Upper lobe of left lung (tissue), 4 donors: ENCODE measurements at regions not wholly inside any gene's neighbourhood (a gene's known extent, or its start where the extent isn't known, plus 50 kb on each side); places are given as distances from the start of the nearest gene placed in this dataset.

Experiments
- POLR2AphosphoS5 ChIP-seq, 2 donors: sonication (generic); formaldehyde crosslinking; IDR thresholded peaks; one replicate each; pipeline ENCODE4 v1.5.1; 2017; ENCODE audit warnings: antibody characterized with exemption in 2 of 2
- TF ChIP-seq, protein P1 (sequence below), 6 experiments: fragments of 450-650 bp in 4 of 6; fragments of 200-600 bp in 2 of 6; sonication (generic) in 2 of 6; IDR thresholded peaks; one replicate each; pipeline ENCODE4 v1.5.1; 2016 to 2019; ENCODE audit warnings: antibody characterized with exemption in 6 of 6

DNA sequence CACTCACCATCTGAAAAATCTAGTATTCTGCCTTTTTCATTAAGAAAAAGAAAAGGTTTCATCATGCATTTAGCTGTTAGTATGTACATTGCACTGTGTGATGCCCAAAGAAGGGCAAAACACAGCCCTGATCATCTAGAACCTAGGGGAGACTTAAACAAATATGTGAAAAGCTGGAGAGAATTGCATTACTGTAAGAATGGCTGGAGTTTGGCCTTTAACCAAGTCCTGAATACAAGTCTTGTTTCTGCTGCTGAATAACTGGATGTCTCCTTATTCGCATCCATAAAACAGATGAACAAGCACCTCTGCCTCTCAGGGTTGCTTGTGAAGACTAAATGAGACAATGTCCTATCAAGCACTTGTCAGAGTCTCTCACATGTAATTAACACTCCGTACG lies 233.4 kb upstream of the LRTM1 start:
- TF ChIP-seq, protein P1, sequence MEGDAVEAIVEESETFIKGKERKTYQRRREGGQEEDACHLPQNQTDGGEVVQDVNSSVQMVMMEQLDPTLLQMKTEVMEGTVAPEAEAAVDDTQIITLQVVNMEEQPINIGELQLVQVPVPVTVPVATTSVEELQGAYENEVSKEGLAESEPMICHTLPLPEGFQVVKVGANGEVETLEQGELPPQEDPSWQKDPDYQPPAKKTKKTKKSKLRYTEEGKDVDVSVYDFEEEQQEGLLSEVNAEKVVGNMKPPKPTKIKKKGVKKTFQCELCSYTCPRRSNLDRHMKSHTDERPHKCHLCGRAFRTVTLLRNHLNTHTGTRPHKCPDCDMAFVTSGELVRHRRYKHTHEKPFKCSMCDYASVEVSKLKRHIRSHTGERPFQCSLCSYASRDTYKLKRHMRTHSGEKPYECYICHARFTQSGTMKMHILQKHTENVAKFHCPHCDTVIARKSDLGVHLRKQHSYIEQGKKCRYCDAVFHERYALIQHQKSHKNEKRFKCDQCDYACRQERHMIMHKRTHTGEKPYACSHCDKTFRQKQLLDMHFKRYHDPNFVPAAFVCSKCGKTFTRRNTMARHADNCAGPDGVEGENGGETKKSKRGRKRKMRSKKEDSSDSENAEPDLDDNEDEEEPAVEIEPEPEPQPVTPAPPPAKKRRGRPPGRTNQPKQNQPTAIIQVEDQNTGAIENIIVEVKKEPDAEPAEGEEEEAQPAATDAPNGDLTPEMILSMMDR (IDR thresholded peaks at IDR 0.05) = no peak
- no peak for TF ChIP-seq POLR2AphosphoS5 (IDR thresholded peaks at IDR 0.05)
